Panc1 (cell line): ENCODE measurements at regions not wholly inside any gene's neighbourhood (a gene's known extent, or its start where the extent isn't known, plus 50 kb on each side); places are given as distances from the start of the nearest gene placed in this dataset.

Experiments used
- ATAC-seq: fragments of 200-7000 bp; cut with Tn5 transposase; 2 replicates; pipeline ENCODE4 v1.9.1; 2020; ENCODE audit warnings: mild to moderate bottlenecking, moderate library complexity
- BruUV-seq: library from RNA; stranded (reverse); fragments of 400-500 nt; replicated peaks from 2 replicates; lab custom pipeline; 2021; lab: Mats Ljungman, UMichigan
- CTCF ChIA-PET: fragments of 300-600 bp; sonication (Branson Sonifier 250); formaldehyde crosslinking; loops from one replicate; lab custom pipeline; 2022; ENCODE audit warnings: antibody characterized with exemption; lab: Charles Lee
- POLR2A ChIA-PET: fragments of 300-600 bp; sonication (Branson Sonifier 250); formaldehyde crosslinking; loops from one replicate; lab custom pipeline; 2022; ENCODE audit warnings: antibody characterized with exemption; lab: Charles Lee
- DNase-seq: peaks from one replicate; pipeline ENCODE4 v3.0.0-alpha.2; 2010; ENCODE audit warnings: low read depth, low spot score
- H3K27ac ChIP-seq: 2 replicates; pipeline ENCODE4 v1.5.1; 2011; ENCODE audit warnings: mild to moderate bottlenecking, low read length, inconsistent platforms
- H3K27me3 ChIP-seq: fragments of 200-500 bp; sonication (Bioruptor generic); 2 replicates; pipeline ENCODE4 v1.6.0; 2014; ENCODE audit warnings: low read length, inconsistent platforms; ENCODE audit not compliant: control insufficient read depth, insufficient read depth
- H3K36me3 ChIP-seq: fragments of 200-500 bp; sonication (Bioruptor generic); 2 replicates; pipeline ENCODE4 v1.5.1; 2014; ENCODE audit warnings: inconsistent platforms, mild to moderate bottlenecking, low read length, moderate library complexity; ENCODE audit not compliant: control insufficient read depth, insufficient read depth
- H3K4me1 ChIP-seq: 2 replicates; pipeline ENCODE4 v1.5.1; 2011; ENCODE audit warnings: inconsistent platforms, mild to moderate bottlenecking, low read length, moderate library complexity; ENCODE audit not compliant: control insufficient read depth, insufficient read depth
- H3K4me3 ChIP-seq, 2 experiments: 2 replicates each; pipeline ENCODE4 v1.5.1; 2011 to 2012; ENCODE audit warnings: low read depth in 2 of 2, low read length in 2 of 2, mild to moderate bottlenecking in 2 of 2, inconsistent platforms in 1 of 2, moderate library complexity in 1 of 2
- H3K9me3 ChIP-seq: fragments of 200-500 bp; sonication (Bioruptor generic); 2 replicates; pipeline ENCODE4 v1.5.1; 2014; ENCODE audit warnings: low read depth, mild to moderate bottlenecking, inconsistent platforms, low read length, moderate library complexity; ENCODE audit not compliant: control insufficient read depth, insufficient read depth
- CTCF ChIP-seq: fragments of 450-650 bp; IDR thresholded peaks from 2 replicates; pipeline ENCODE4 v1.5.1; 2017; ENCODE audit warnings: mild to moderate bottlenecking
- POLR2AphosphoS5 ChIP-seq: IDR thresholded peaks from 2 replicates; pipeline ENCODE4 v1.6.1; 2012; ENCODE audit warnings: mild to moderate bottlenecking, low read depth, low read length, moderate library complexity
- REST ChIP-seq, 2 experiments: IDR thresholded peaks; 2 replicates each; pipeline ENCODE4 v1.6.1; 2011 to 2012; ENCODE audit warnings: low read depth in 2 of 2, control low read depth in 1 of 2, low read length in 1 of 2, mild to moderate bottlenecking in 1 of 2, moderate library complexity in 1 of 2; ENCODE audit not compliant: insufficient read depth in 1 of 2
- SIN3A ChIP-seq: IDR thresholded peaks from 2 replicates; pipeline ENCODE4 v1.6.1; 2012; ENCODE audit warnings: low read depth, mild to moderate bottlenecking, low read length, moderate library complexity, borderline replicate concordance; ENCODE audit not compliant: insufficient read depth
- TCF7L2 ChIP-seq: IDR thresholded peaks from 2 replicates; pipeline ENCODE4 v1.6.1; 2011; ENCODE audit warnings: mild to moderate bottlenecking, low read depth, low read length, inconsistent platforms
- in situ Hi-C: cut with HindIII; loops from 2 replicates; pipeline ENCODE4 v1.10.0; 2016; ENCODE audit warnings: low sequenced_read_pairs, low pct_unique_long_range_greater_than_20kb
- intact Hi-C: fragments of 100-400 bp; cut with micrococcal nuclease; formaldehyde crosslinking; loops from one replicate; pipeline ENCODE4 v1.10.0; 2022; ENCODE audit not compliant: unreplicated experiment

GRCh38 chr17:77697480-77698400 is 260.8 kb upstream of the TNRC6C start:
- in situ Hi-C loops = no loop called here
- no peak for ATAC-seq
- no peaks in the 10 kb centered on the region for H3K36me3 ChIP-seq
- H3K27ac ChIP-seq = no peak overlapping the region
- H3K4me1 ChIP-seq = no peaks in the 10 kb centered on the region
- intact Hi-C loops = no loop called here
- peaks cover 34% of the 10 kb centered on the region for H3K27me3 ChIP-seq
- POLR2A ChIA-PET = no interaction called here
- CTCF ChIA-PET = no interaction called here
- DNase-seq = no peak
- H3K4me3 ChIP-seq = no peak overlapping the region
- H3K9me3 ChIP-seq = no peaks in the 10 kb centered on the region
- no TSS peak for BruUV-seq
- TF ChIP-seq POLR2AphosphoS5 (no peak), CTCF (no peak), SIN3A (no peak), REST (IDR thresholded peaks at IDR 0.05; ENCODE audit: insufficient read depth in 1 of 2, low read depth in 2 of 2, low read length in 1 of 2) (no peak), TCF7L2 (no peak)

GRCh38 chr17:77698903-77699623 is 259.4 kb upstream of the TNRC6C start:
- Histone ChIP-seq H3K9me3 (peaks cover 9% of the 10 kb centered on the region; the same call in 1 of the 2 replicates), H3K36me3 (no peaks in the 10 kb centered on the region), H3K4me3 (no peak overlapping the region), H3K27me3 (peaks cover 24% of the 10 kb centered on the region), H3K27ac (no peak overlapping the region), H3K4me1 (no peaks in the 10 kb centered on the region)
- ATAC-seq = no peak
- TF ChIP-seq REST (IDR thresholded peaks at IDR 0.05; ENCODE audit: insufficient read depth in 1 of 2, low read depth in 2 of 2, low read length in 1 of 2) (no peak), TCF7L2 (no peak), POLR2AphosphoS5 (no peak), CTCF (no peak), SIN3A (no peak)
- no TSS peak for BruUV-seq
- CTCF ChIA-PET = no interaction called here
- DNase-seq = no peak
- in situ Hi-C loops (no loop called here), intact Hi-C loops (no loop called here)
- POLR2A ChIA-PET = no interaction called here
